ENCODE measurements at regions not wholly inside any gene's neighbourhood (a gene's known extent, or its start where the extent isn't known, plus 50 kb on each side); places are given as distances from the start of the nearest gene placed in this dataset.
"Not testable (repeated sequence)": the region's sequence is repeated elsewhere in the genome, so short reads cannot be mapped to it uniquely, and the experiment has no call there.

- DNase-seq (ENCODE audit: low spot score): no peak
These were observed 410.4 kb downstream of the MAFB start for GRCh38 chr20:40278673-40279072.

DNA sequence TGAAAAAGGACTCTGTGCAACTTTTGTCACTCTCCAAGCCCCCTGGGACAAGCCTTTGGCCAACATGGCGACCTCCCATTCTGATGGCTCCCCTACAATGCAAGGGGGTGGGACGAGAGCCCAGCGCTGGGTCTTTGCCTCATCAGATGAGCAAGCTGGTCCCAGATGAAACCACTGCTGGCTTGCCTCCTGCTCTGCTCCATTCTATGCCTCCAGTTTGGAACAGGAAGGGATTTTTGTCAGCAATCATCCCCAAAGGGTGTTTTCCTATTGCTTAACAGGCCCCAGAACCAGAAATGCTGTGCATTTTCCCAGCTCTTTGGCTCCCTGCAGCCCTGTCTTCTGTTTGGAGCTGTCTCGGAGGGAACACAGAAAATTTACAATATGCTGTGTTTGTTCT lies 412.7 kb downstream of the MAFB start:
- DNase-seq (ENCODE audit: low spot score): no peak

DNA sequence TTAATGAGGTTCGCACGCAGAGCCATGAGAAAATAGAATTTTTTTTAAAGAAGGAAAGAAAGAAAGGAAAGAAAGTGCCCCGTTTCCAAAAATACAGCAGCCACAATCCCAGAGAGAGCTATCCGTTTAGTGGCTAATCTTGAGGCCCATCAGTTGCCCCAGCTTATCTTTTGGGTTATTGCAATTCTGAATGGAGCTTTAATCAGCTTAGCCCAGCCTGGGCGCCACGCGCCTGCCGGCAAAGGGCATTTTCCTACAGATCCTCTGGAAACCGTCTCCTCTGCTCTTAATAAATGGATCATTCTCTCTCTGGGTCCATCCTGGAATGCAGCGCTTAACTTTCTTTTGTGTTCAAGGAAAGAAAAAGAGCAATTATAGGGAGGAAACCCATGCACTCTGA lies 413.3 kb downstream of the MAFB start:
- DNase-seq (ENCODE audit: low spot score): no peak

DNA sequence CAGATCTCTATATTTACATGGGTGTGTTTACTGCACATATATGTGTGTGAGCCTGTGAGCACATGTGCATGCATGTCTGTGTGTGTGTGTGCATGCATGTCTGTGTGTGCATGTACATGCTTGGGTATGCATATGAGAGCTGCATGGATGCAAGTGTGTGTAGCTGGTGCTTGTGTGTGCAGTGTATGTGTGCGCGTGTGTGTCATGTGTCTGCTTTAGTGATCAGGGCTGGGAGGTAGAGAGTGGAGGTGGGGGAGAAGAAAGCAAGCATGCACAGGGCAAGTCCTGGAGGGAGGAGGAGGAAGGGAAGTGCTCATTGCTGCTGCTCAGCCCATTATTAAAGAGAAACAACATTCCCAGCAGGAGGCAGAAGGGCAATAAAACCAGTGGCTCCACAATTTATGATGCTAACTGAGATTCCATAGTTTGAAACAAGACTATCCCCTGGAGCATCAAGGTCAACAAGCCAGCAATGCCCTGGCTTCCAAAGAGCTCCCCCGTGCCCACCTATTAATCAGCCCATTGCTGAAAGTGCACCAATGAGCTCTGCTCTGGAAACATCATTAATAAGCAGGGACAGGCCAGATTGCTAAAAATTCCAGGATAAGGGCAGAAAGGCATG lies 414.0 kb downstream of the MAFB start:
- no peak for DNase-seq (ENCODE audit: low spot score)

DNA sequence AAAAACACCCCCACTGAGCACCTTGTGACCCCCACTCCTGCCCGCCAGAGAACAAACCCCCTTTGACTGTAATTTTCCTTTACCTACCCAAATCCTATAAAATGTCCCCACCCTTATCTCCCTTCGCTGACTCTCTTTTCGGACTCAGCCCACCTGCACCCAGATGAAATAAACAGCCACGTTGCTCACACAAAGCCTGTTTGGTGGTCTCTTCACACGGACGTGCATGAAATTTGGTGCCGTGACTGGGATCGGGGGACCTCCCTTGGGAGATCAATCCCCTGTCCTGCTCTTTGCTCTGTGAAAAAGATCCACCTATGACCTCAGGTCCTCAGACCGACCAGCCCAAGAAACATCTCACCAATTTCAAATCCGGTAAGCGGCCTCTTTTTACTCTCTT lies 419.8 kb downstream of the MAFB start:
- DNase-seq (ENCODE audit: low spot score): not testable (repeated sequence)

- peak; percentile 51 for DNase-seq (ENCODE audit: low spot score)
These were observed 420.5 kb downstream of the MAFB start for GRCh38 chr20:40268321-40269075.

DNA sequence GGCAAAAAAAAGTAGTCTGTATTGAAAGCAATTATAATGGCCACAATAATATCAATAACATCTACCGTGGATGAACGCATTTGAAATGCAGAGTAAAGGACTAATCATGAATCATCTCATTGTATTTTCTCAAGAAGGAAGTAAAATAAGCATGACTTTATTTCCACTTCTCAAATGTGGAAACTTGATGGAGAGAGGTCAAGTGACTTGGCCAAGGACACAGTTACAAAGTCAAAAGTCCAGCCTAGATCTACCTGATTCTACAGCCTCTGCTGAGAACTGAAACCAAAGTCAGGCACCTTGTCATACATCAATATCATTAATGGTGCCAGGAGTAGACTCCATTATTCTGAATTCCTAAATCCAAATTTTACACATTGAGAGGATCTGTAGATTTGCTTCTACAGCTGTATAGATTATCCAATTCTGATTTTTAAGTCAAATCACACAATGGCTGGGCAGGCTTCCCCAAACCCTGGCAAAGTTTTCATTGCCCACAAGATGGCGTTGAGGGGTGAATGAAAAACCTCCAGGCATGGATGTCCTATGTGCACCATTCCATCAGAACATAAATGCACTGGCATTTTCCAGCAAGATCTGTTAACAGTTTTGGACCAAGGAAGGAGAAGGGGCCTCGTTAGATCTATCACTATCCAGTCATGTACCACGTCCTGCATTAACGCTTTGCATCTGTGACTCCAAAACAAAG lies 423.1 kb downstream of the MAFB start:
- peak; percentile 16 for DNase-seq (ENCODE audit: low spot score)

- DNase-seq (ENCODE audit: low spot score): no peak
These were observed 426.8 kb downstream of the MAFB start for GRCh38 chr20:40262219-40262618.

- no peak for DNase-seq (ENCODE audit: low spot score)
These were observed 430.1 kb downstream of the MAFB start for GRCh38 chr20:40258931-40259330.

DNA sequence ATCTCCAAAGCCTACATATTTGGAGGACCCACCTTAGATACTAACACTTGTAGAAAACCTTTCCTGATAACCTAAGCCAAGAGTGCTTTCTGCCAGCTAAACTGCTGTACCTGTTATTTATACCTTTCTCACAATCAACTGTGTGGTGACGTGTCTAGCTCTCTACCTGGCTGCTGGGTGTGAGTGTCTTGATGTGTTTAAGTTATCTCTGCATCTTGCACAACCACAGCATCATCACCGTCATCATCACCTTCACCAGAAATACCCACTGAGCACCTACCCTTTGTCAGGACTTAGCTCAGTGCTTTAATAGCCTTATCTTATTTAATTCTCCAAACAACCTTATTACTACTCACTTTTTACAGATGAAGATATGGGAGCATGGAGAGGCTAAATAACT lies 431.3 kb downstream of the MAFB start:
- no peak for DNase-seq (ENCODE audit: low spot score)

DNA sequence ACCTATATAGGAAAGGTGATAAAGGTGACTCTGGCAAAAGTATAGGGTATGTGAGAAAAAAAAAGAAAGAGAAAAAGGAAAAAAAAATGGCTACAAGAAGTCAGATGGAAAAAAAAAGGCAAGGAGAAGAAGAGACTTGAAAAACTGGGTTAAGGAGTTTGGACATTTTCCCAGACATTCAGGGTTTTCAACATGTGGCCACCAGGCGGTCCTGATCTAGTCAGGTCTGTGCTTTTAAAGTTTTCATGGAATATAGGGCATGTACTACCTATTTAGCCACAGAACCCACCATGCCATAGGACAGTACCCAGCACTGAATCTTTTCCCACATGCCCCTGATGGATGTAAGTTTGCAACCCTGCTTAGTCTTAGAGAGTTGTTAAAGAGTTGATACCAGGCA lies 433.7 kb downstream of the MAFB start:
- peak; percentile 17 for DNase-seq (ENCODE audit: low spot score)

DNA sequence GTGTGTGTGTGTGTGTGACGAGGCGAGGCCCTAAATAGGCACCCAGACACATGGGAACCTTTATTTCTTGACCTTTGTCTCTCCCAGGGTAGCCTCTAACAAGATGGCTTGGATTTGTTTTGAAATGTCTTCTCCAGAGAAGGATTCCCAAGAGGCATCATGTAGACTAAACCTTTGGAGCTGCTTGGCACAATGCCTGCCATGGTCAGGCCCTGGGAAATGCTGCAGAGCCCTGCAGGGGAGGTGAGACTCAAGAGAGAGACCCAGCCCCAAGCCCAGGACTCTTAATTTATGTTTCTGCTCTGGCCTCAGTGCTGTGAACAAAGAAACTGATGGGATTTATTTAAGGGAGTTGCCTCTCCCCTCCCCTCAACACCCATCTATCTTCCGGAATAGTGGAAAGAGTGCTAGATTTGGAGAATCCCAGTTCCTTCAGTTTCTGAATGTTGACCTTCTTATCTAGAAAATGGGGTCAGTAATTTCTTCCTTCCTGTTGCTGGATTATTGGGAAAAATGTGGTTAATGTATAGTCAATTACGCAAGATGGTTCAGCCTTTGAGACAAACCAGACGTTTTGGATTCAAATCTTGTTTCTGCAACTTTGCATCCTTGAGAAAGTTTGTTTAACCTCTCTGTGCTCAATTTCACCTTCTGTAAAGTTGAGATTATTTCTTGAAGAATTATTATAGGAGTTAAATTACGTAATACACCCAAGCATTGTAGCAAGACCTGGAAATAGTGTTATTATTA lies 434.8 kb downstream of the MAFB start:
- DNase-seq (ENCODE audit: low spot score): no peak

DNA sequence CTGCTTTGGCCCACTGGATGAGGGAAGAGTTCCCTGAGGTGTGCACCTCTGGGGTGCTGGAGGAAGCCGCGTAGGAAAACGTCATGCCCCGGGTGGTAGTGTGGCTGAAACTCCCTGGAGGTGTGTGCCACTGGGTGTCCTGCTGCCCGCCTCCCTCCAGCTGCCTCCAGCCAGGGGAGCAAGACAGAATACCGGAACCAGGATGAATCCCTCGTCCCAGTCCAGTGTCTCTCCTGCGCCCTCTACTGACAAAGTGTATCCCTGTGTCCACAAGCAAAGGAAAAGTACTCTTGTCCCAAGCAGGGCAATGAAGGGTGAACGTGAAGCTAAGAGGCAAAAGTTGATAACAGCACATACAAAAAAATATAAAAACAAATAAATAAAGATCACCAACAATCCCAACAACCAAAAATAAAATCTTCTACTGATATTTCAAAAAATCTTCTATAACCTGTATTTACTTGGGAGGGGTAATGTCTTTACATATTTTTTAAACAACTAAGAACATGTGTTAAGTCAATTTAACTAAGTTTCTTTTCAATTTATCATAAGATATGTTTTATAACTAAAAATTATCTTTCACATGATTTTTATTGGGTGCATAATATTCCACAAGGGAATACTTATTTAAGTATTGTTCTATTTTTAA lies 437.6 kb downstream of the MAFB start:
- peak; percentile 23 for DNase-seq (ENCODE audit: low spot score)

DNA sequence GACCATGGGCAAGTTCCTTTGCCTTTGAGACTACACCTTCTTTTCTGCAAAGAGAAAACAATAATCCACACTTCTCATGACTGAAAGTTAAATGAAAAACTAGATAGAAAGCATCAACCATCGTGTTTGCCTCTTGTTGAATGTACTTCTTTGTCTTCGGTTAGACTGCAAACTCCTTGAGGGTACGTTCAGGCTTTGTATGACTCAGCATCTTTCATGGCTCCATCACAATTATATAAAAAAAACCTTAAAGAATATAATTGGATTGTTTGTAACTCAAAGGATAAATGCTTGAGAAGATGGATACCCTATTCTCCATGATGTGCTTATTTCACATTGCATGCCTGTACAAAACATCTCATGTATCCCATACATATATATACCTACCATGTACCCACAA lies 439.2 kb downstream of the MAFB start:
- DNase-seq (ENCODE audit: low spot score): no peak

DNA sequence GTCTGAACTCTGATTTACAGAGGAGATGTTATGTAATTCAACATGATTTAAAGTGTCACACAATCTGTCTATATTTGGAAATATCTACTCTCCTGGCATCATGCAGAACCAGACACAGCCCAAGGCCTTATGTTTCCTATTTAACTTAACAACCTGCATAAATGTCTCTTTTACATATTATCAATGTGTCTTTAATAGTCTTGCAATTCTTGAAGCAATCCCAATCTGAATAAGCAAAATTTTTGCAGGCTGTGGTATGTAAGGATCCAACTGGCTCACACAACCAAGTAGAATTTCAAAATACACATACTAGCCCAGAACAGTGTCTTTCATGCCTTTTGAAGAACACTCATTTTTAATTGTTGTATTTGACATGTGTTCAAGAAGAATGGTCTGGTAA lies 443.2 kb downstream of the MAFB start:
- DNase-seq (ENCODE audit: low spot score): no peak

GRCh38 chr20:40244286-40244685 lies 444.8 kb downstream of the MAFB start:
- no peak for DNase-seq (ENCODE audit: low spot score)

GRCh38 chr20:40241596-40242343 lies 447.3 kb downstream of the MAFB start:
- DNase-seq (ENCODE audit: low spot score): no peak

GRCh38 chr20:40238511-40238910 lies 450.5 kb downstream of the MAFB start:
- DNase-seq (ENCODE audit: low spot score): no peak

DNA sequence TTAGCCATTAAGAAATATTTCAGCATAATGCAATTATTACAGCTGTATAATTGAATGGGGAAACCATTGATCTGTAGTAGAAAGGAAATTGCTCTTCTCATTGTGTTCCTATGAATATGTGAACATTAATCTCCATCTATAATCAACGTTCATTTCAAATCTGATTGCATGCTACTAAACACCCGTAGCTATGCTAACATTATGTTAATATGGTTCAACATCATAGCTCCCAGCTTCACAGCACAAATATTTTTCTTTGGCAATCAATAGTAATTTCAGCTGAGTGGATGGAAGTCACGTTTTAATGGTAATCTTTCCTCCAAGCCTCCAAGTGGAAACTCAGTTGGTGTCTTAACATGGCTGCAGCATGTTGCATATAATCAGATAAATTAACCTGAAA lies 454.4 kb downstream of the MAFB start:
- DNase-seq (ENCODE audit: low spot score): no peak

DNA sequence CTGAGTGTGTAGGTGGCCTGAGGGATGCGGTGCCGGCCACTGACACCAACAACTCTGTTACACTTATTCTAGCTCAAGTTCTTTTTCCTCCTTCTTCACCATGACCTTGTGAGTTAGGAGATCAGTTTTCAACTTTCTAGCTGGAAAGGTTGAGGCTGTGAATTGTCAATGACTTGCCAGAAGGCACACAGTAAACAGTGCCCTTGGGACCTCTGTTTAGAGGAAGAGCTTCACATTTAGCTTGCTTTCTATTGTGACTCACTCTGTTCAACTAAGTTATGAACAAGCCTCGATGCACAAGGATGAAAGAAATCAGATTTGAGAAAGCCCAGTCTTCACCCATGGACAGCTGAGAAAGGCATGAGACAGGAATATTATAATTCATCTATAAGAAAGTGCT lies 455.6 kb downstream of the MAFB start:
- DNase-seq (ENCODE audit: low spot score): no peak

DNA sequence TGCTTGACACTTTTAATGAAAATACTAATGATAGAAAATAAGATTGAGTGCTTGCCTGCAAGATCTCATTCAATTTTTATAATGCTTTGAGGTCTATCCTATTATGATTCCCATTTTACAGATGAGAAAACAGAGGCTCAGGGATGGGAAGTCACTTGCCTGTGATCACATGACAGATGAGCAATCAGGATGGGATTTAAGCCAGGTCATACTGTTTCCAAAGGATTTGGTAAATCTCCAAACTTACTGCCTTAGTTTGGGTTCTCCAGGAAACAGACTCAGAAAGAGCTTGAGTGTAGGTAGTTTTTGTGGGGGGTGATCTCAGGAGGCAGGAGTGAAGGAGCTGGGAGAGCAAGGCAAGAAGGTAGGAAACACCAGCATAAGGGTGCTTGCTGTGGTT lies 456.3 kb downstream of the MAFB start:
- no peak for DNase-seq (ENCODE audit: low spot score)

Measured in H4 (cell line).